Prostate gland (tissue), 2 donors: ENCODE measurements at regions not wholly inside any gene's neighbourhood (a gene's known extent, or its start where the extent isn't known, plus 50 kb on each side); places are given as distances from the start of the nearest gene placed in this dataset.

Experiments
- DNase-seq: peaks from one replicate; pipeline ENCODE4 v3.0.0-alpha.2; 2019; ENCODE audit warnings: low spot score
- H3K27ac ChIP-seq, 2 donors: fragments of 200-600 bp; sonication (generic); 2 replicates each; pipeline ENCODE4 v1.5.1; 2017 to 2019
- H3K27me3 ChIP-seq: fragments of 200-600 bp; sonication (generic); replicated peaks from 2 replicates; pipeline ENCODE4 v1.5.1; 2019; ENCODE audit not compliant: insufficient read depth
- H3K36me3 ChIP-seq, 2 donors: fragments of 200-600 bp; sonication (generic); 1 replicate in 1 of 2; 2 replicates in 1 of 2; pipeline versions ENCODE4 v1.5.1 to v1.8.1; 2017 to 2019
- H3K4me1 ChIP-seq: fragments of 200-600 bp; sonication (generic); replicated peaks from 2 replicates; pipeline ENCODE4 v1.5.1; 2019
- H3K4me3 ChIP-seq, 2 donors: fragments of 200-600 bp; sonication (generic); 2 replicates each; pipeline ENCODE4 v1.5.1; 2017 to 2019
- H3K9me3 ChIP-seq: fragments of 200-600 bp; sonication (generic); 2 replicates; pipeline ENCODE4 v1.5.1; 2017
- POLR2A ChIP-seq: fragments of 450-650 bp; IDR thresholded peaks from one replicate; pipeline ENCODE4 v1.6.1; 2016; ENCODE audit warnings: antibody characterized with exemption, mild to moderate bottlenecking
- POLR2AphosphoS5 ChIP-seq: sonication (generic); formaldehyde crosslinking; IDR thresholded peaks from one replicate; pipeline ENCODE4 v1.6.1; 2017; ENCODE audit warnings: antibody characterized with exemption
- WGBS: methylation state at CpG from one replicate; pipeline ENCODE4 v1.1.5; 2018; 5-methylcytosine and 5-hydroxymethylcytosine counted together
- intact Hi-C: fragments of 100-400 bp; cut with DNase I; formaldehyde crosslinking; loops from one replicate; pipeline ENCODE4 v1.14.2; 2022
- TF ChIP-seq, protein P1 (sequence below), 4 experiments: fragments of 200-600 bp in 2 of 4; fragments of 450-650 bp in 2 of 4; sonication (generic) in 2 of 4; IDR thresholded peaks; 1 replicate in 3 of 4; 2 replicates in 1 of 4; pipeline ENCODE4 v1.5.1; 2016 to 2019; ENCODE audit warnings: antibody characterized with exemption in 4 of 4, mild to moderate bottlenecking in 2 of 4, moderate library complexity in 2 of 4

DNA sequence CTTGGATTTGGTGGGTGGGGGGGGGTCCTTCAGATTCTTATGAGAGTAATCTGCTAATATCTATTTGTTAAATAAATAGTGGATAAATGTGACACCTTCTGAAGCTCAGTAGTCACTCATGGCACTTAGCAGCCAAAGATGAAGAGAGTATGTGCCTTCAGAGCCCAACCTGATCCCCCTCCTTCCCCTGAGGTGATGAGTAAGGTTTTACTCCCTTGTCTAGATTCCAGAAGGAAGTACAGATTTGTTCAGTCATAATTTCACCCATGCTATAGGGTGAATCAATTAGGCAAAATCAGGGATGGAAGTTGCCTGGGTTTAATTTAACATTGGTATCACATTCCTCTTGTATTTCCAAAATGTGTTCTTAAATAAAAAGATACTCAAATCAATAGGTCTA is 340.3 kb upstream of the ATP2B1 start:
- Histone ChIP-seq H3K9me3 (no peaks in the 10 kb centered on the region), H3K4me3 (no peak overlapping the region), H3K36me3 (no peaks in the 10 kb centered on the region), H3K27me3 (no peaks in the 10 kb centered on the region), H3K4me1 (no peaks in the 10 kb centered on the region), H3K27ac (no peak overlapping the region)
- intact Hi-C loops = no loop called here
- TF ChIP-seq POLR2A = no peak
- TF ChIP-seq, protein P1, sequence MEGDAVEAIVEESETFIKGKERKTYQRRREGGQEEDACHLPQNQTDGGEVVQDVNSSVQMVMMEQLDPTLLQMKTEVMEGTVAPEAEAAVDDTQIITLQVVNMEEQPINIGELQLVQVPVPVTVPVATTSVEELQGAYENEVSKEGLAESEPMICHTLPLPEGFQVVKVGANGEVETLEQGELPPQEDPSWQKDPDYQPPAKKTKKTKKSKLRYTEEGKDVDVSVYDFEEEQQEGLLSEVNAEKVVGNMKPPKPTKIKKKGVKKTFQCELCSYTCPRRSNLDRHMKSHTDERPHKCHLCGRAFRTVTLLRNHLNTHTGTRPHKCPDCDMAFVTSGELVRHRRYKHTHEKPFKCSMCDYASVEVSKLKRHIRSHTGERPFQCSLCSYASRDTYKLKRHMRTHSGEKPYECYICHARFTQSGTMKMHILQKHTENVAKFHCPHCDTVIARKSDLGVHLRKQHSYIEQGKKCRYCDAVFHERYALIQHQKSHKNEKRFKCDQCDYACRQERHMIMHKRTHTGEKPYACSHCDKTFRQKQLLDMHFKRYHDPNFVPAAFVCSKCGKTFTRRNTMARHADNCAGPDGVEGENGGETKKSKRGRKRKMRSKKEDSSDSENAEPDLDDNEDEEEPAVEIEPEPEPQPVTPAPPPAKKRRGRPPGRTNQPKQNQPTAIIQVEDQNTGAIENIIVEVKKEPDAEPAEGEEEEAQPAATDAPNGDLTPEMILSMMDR (IDR thresholded peaks at IDR 0.05) = no peak
- TF ChIP-seq POLR2AphosphoS5 = no peak
- no peak for DNase-seq

DNA sequence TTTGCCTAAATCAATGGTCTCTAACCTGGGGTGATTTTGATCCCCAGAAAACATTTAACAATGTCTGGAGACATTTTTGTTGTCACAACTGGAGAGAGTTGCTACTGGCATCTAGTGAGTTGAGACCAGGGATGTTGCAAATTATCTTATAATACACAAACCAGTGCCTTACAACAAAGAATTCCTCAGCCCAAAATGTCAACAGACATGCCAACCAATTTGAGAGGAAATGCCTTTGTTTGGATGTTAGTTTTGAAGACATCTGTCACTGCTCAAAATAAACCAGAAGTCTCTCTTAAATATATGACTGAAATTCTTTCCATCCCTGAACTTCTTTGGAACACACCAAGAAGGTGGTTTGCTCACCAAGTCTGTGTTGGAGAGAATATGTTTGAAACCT is 336.9 kb upstream of the ATP2B1 start:
- H3K27ac ChIP-seq = no peak overlapping the region
- DNase-seq = no peak

DNA sequence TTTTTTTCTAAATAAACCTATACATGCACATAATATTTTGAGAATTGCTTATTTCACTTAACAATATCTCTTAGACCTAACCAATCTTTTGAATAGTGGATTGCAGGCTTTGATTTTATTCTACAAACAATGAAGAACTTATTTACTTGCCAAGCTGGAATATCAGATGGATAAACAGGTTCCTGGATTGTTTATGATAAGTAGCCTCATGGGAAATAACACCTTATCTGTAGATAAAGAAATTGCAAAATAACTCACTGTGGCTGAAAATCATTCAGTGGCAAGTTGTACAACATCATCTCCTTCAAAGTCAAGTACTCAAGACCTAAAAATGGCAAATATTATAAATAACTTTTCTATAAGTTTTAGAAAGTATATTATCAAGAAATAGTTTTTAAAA is 335.4 kb upstream of the ATP2B1 start:
- H3K4me3 ChIP-seq = no peak overlapping the region
- intact Hi-C loops = no loop called here
- DNase-seq = no peak
- H3K4me1 ChIP-seq = no peaks in the 10 kb centered on the region
- no peaks in the 10 kb centered on the region for H3K27me3 ChIP-seq
- no peak for TF ChIP-seq POLR2A
- TF ChIP-seq, protein P1 (IDR thresholded peaks at IDR 0.05) = no peak
- no peak for TF ChIP-seq POLR2AphosphoS5
- no peaks in the 10 kb centered on the region for H3K36me3 ChIP-seq
- no peak overlapping the region for H3K27ac ChIP-seq
- H3K9me3 ChIP-seq = no peaks in the 10 kb centered on the region

More for the DNA sequence above, 336.9 kb upstream of the ATP2B1 start:
- TF ChIP-seq POLR2A (no peak), POLR2AphosphoS5 (no peak)
- TF ChIP-seq, protein P1 (IDR thresholded peaks at IDR 0.05) = no peak
- no peaks in the 10 kb centered on the region for H3K27me3 ChIP-seq
- intact Hi-C loops = no loop called here
- H3K4me1 ChIP-seq = no peaks in the 10 kb centered on the region
- H3K4me3 ChIP-seq = no peak overlapping the region
- no peaks in the 10 kb centered on the region for H3K36me3 ChIP-seq
- H3K9me3 ChIP-seq = no peaks in the 10 kb centered on the region

DNA sequence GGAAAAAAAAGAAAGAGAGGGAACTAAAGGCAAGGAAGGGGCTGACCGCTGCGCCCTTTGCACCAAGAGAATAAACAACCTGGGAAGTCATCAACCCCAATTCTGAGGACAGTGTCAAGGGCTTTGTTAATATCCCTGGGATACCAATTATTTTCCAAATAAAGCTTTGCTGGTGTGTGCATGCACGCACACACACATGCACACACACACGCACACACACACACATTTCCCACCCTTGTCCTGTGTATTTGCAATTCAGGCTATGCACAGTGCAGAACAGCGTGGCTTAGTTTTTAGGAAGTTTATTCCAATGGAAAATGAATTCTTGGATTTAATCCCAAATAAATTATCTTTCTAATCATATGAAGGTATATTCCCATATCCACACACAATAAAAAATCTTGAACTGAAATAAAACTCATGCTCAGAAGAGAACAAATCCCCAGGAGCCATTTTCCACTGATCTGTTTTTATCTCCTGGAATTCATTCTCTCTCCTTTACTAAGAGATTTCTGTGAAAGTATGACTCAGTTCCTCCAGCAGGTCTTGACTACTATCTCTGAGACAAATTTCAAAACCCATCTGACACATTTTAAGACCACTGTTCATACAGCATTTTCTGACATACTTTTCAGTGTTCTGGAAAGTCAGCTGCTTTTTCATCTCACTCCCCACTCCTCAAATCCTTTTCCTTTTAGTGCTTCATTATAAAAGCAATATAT is 334.4 kb upstream of the ATP2B1 start:
- TF ChIP-seq POLR2A (no peak), POLR2AphosphoS5 (no peak)
- TF ChIP-seq, protein P1 (IDR thresholded peaks at IDR 0.05) = no peak
- no peak for DNase-seq
- Histone ChIP-seq H3K4me3 (no peak overlapping the region), H3K36me3 (no peaks in the 10 kb centered on the region), H3K4me1 (no peaks in the 10 kb centered on the region), H3K27me3 (no peaks in the 10 kb centered on the region), H3K9me3 (no peaks in the 10 kb centered on the region), H3K27ac (no peak overlapping the region)
- 96% methylated on average over 5 of the region's 5 CpGs for WGBS
- intact Hi-C loops = no loop called here

DNA sequence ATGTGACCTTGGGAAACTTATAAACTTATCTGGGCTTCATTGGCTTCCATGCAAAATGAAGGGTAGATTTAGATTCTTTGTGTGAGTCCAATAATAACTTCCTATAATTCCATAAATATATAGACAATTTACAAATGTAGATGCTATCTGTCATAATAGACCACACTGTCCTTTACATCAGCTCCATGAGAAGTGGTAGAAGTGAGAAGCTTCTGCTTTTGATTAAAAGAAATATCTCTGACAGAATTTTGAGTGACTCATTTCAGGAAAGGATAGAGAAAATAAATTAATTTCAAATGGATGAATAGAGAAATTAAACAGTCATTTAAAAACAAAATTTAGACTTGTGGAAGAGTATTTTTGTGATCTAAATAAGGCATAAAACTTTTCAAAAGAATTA is 329.7 kb upstream of the ATP2B1 start:
- H3K4me3 ChIP-seq = no peak overlapping the region
- intact Hi-C loops = no loop called here
- H3K9me3 ChIP-seq = no peaks in the 10 kb centered on the region
- DNase-seq = no peak
- no peaks in the 10 kb centered on the region for H3K36me3 ChIP-seq
- no peak for TF ChIP-seq POLR2AphosphoS5
- TF ChIP-seq, protein P1 (IDR thresholded peaks at IDR 0.05) = no peak
- no peak for TF ChIP-seq POLR2A
- H3K4me1 ChIP-seq = no peaks in the 10 kb centered on the region
- no peaks in the 10 kb centered on the region for H3K27me3 ChIP-seq
- no peak overlapping the region for H3K27ac ChIP-seq
